ENCODE measurements at regions not wholly inside any gene's neighbourhood (a gene's known extent, or its start where the extent isn't known, plus 50 kb on each side); places are given as distances from the start of the nearest gene placed in this dataset.
A peak's percentile ranks its signal among the peaks of the same experiment; 100 is the strongest.

GRCh38 chr1:177703888-177704446 is 265.9 kb downstream of the SEC16B start:
- no peak for DNase-seq
- H3K36me3 ChIP-seq (ENCODE audit: control insufficient read depth, insufficient read depth, low read length): no peaks in the 10 kb centered on the region
- no peaks in the 10 kb centered on the region for H3K4me1 ChIP-seq (ENCODE audit: control insufficient read depth, insufficient read depth, low read length, poor library complexity, severe bottlenecking)
- Mint-ChIP-seq H3K4me1 (no peaks in the 10 kb centered on the region), H3K27me3 (no peaks in the 10 kb centered on the region), H3K27ac (no peak overlapping the region), H3K4me3 (no peak overlapping the region), H3K9me3 (peaks cover 0 to 7% (median 2%) of the 10 kb centered on the region in 7 donors), H3K36me3 (no peaks in the 10 kb centered on the region)
- H3K27ac ChIP-seq (ENCODE audit: insufficient read depth, low read length, poor library complexity, severe bottlenecking): no peak overlapping the region
- ATAC-seq (ENCODE audit: low read depth in 2 of 2): no peak
- H3K27me3 ChIP-seq (ENCODE audit: control insufficient read depth, insufficient read depth, low read length): no peaks in the 10 kb centered on the region
- no peak overlapping the region for H3K4me3 ChIP-seq (ENCODE audit: low read depth, low read length)
- no peaks in the 10 kb centered on the region for H3K9me3 ChIP-seq (ENCODE audit: control insufficient read depth in 2 of 2, low read length in 2 of 2)

- Mint-ChIP-seq H3K9me3 (peaks cover 0 to 7% (median 4%) of the 10 kb centered on the region in 7 donors), H3K36me3 (no peaks in the 10 kb centered on the region), H3K27me3 (no peaks in the 10 kb centered on the region), H3K4me1 (no peaks in the 10 kb centered on the region), H3K4me3 (no peak overlapping the region), H3K27ac (peak overlapping the region in 1 of 3 donors; percentile 33)
- no peak for ATAC-seq (ENCODE audit: low read depth in 2 of 2)
- H3K27ac ChIP-seq (ENCODE audit: insufficient read depth, low read length, poor library complexity, severe bottlenecking): no peak overlapping the region
- no peaks in the 10 kb centered on the region for H3K27me3 ChIP-seq (ENCODE audit: control insufficient read depth, insufficient read depth, low read length)
- no peaks in the 10 kb centered on the region for H3K36me3 ChIP-seq (ENCODE audit: control insufficient read depth, insufficient read depth, low read length)
- H3K9me3 ChIP-seq (ENCODE audit: control insufficient read depth in 2 of 2, low read length in 2 of 2): no peaks in the 10 kb centered on the region
- DNase-seq: no peak
- no peaks in the 10 kb centered on the region for H3K4me1 ChIP-seq (ENCODE audit: control insufficient read depth, insufficient read depth, low read length, poor library complexity, severe bottlenecking)
- no peak overlapping the region for H3K4me3 ChIP-seq (ENCODE audit: low read depth, low read length)
These were observed 268.1 kb downstream of the SEC16B start for GRCh38 chr1:177701654-177702353.

GRCh38 chr1:177700856-177701255 is 269.0 kb downstream of the SEC16B start:
- H3K27ac Mint-ChIP-seq: no peak overlapping the region
- Histone ChIP-seq H3K4me3 (ENCODE audit: low read depth, low read length) (no peak overlapping the region), H3K27me3 (ENCODE audit: control insufficient read depth, insufficient read depth, low read length) (no peaks in the 10 kb centered on the region), H3K4me1 (ENCODE audit: control insufficient read depth, insufficient read depth, low read length, poor library complexity, severe bottlenecking) (no peaks in the 10 kb centered on the region), H3K27ac (ENCODE audit: insufficient read depth, low read length, poor library complexity, severe bottlenecking) (no peak overlapping the region), H3K9me3 (ENCODE audit: control insufficient read depth in 2 of 2, low read length in 2 of 2) (no peaks in the 10 kb centered on the region), H3K36me3 (ENCODE audit: control insufficient read depth, insufficient read depth, low read length) (no peaks in the 10 kb centered on the region)
- no peak for DNase-seq
- no peak overlapping the region for H3K4me3 Mint-ChIP-seq
- H3K36me3 Mint-ChIP-seq: no peaks in the 10 kb centered on the region
- ATAC-seq (ENCODE audit: low read depth in 2 of 2): no peak
- H3K27me3 Mint-ChIP-seq: no peaks in the 10 kb centered on the region
- peaks cover 0 to 7% (median 4%) of the 10 kb centered on the region in 7 donors for H3K9me3 Mint-ChIP-seq
- no peaks in the 10 kb centered on the region for H3K4me1 Mint-ChIP-seq

GRCh38 chr1:177690996-177691395 is 278.9 kb downstream of the SEC16B start:
- Histone ChIP-seq H3K27me3 (ENCODE audit: control insufficient read depth, insufficient read depth, low read length) (no peaks in the 10 kb centered on the region), H3K4me1 (ENCODE audit: control insufficient read depth, insufficient read depth, low read length, poor library complexity, severe bottlenecking) (no peaks in the 10 kb centered on the region), H3K27ac (ENCODE audit: insufficient read depth, low read length, poor library complexity, severe bottlenecking) (no peak overlapping the region), H3K9me3 (ENCODE audit: control insufficient read depth in 2 of 2, low read length in 2 of 2) (no peaks in the 10 kb centered on the region), H3K4me3 (ENCODE audit: low read depth, low read length) (no peak overlapping the region), H3K36me3 (ENCODE audit: control insufficient read depth, insufficient read depth, low read length) (no peaks in the 10 kb centered on the region)
- H3K4me1 Mint-ChIP-seq: no peaks in the 10 kb centered on the region
- H3K9me3 Mint-ChIP-seq: peaks cover 0 to 33% (median 6%) of the 10 kb centered on the region in 7 donors
- DNase-seq (no peak), ATAC-seq (ENCODE audit: low read depth in 2 of 2) (no peak)
- no peak overlapping the region for H3K4me3 Mint-ChIP-seq
- H3K36me3 Mint-ChIP-seq: no peaks in the 10 kb centered on the region
- H3K27me3 Mint-ChIP-seq: no peaks in the 10 kb centered on the region
- H3K27ac Mint-ChIP-seq: no peak overlapping the region

GRCh38 chr1:177687544-177687943 is 282.3 kb downstream of the SEC16B start:
- Mint-ChIP-seq H3K27ac (no peak overlapping the region), H3K4me1 (no peaks in the 10 kb centered on the region), H3K36me3 (no peaks in the 10 kb centered on the region), H3K4me3 (no peak overlapping the region), H3K9me3 (peaks cover 0 to 23% (median 6%) of the 10 kb centered on the region in 7 donors), H3K27me3 (no peaks in the 10 kb centered on the region)
- DNase-seq (no peak), ATAC-seq (ENCODE audit: low read depth in 2 of 2) (no peak)
- Histone ChIP-seq H3K27me3 (ENCODE audit: control insufficient read depth, insufficient read depth, low read length) (no peaks in the 10 kb centered on the region), H3K9me3 (ENCODE audit: control insufficient read depth in 2 of 2, low read length in 2 of 2) (no peaks in the 10 kb centered on the region), H3K4me3 (ENCODE audit: low read depth, low read length) (no peak overlapping the region), H3K36me3 (ENCODE audit: control insufficient read depth, insufficient read depth, low read length) (no peaks in the 10 kb centered on the region), H3K4me1 (ENCODE audit: control insufficient read depth, insufficient read depth, low read length, poor library complexity, severe bottlenecking) (no peaks in the 10 kb centered on the region), H3K27ac (ENCODE audit: insufficient read depth, low read length, poor library complexity, severe bottlenecking) (no peak overlapping the region)

- H3K4me1 ChIP-seq (ENCODE audit: control insufficient read depth, insufficient read depth, low read length, poor library complexity, severe bottlenecking): no peaks in the 10 kb centered on the region
- no peak overlapping the region for H3K27ac ChIP-seq (ENCODE audit: insufficient read depth, low read length, poor library complexity, severe bottlenecking)
- Mint-ChIP-seq H3K9me3 (peaks cover 0 to 19% (median 6%) of the 10 kb centered on the region in 7 donors), H3K4me3 (no peak overlapping the region), H3K4me1 (no peaks in the 10 kb centered on the region), H3K36me3 (no peaks in the 10 kb centered on the region), H3K27ac (no peak overlapping the region), H3K27me3 (no peaks in the 10 kb centered on the region)
- H3K27me3 ChIP-seq (ENCODE audit: control insufficient read depth, insufficient read depth, low read length): no peaks in the 10 kb centered on the region
- no peak for DNase-seq
- no peak overlapping the region for H3K4me3 ChIP-seq (ENCODE audit: low read depth, low read length)
- no peak for ATAC-seq (ENCODE audit: low read depth in 2 of 2)
- no peaks in the 10 kb centered on the region for H3K9me3 ChIP-seq (ENCODE audit: control insufficient read depth in 2 of 2, low read length in 2 of 2)
- H3K36me3 ChIP-seq (ENCODE audit: control insufficient read depth, insufficient read depth, low read length): no peaks in the 10 kb centered on the region
These were observed 282.9 kb downstream of the SEC16B start for GRCh38 chr1:177686933-177687332.

- Histone ChIP-seq H3K4me1 (ENCODE audit: control insufficient read depth, insufficient read depth, low read length, poor library complexity, severe bottlenecking) (no peaks in the 10 kb centered on the region), H3K4me3 (ENCODE audit: low read depth, low read length) (no peak overlapping the region), H3K27ac (ENCODE audit: insufficient read depth, low read length, poor library complexity, severe bottlenecking) (no peak overlapping the region), H3K36me3 (ENCODE audit: control insufficient read depth, insufficient read depth, low read length) (no peaks in the 10 kb centered on the region), H3K9me3 (ENCODE audit: control insufficient read depth in 2 of 2, low read length in 2 of 2) (no peaks in the 10 kb centered on the region), H3K27me3 (ENCODE audit: control insufficient read depth, insufficient read depth, low read length) (no peaks in the 10 kb centered on the region)
- no peaks in the 10 kb centered on the region for H3K27me3 Mint-ChIP-seq
- H3K36me3 Mint-ChIP-seq: no peaks in the 10 kb centered on the region
- no peak overlapping the region for H3K4me3 Mint-ChIP-seq
- H3K27ac Mint-ChIP-seq: no peak overlapping the region
- H3K4me1 Mint-ChIP-seq: no peaks in the 10 kb centered on the region
- DNase-seq (no peak), ATAC-seq (ENCODE audit: low read depth in 2 of 2) (no peak)
- H3K9me3 Mint-ChIP-seq: peaks cover 0 to 7% (median 3%) of the 10 kb centered on the region in 7 donors
These were observed 300.7 kb downstream of the SEC16B start for GRCh38 chr1:177669161-177669560.

GRCh38 chr1:177665935-177666334 is 303.9 kb downstream of the SEC16B start:
- no peak overlapping the region for H3K27ac ChIP-seq (ENCODE audit: insufficient read depth, low read length, poor library complexity, severe bottlenecking)
- Mint-ChIP-seq H3K27me3 (no peaks in the 10 kb centered on the region), H3K9me3 (peaks cover 0 to 10% (median 3%) of the 10 kb centered on the region in 7 donors), H3K4me1 (no peaks in the 10 kb centered on the region), H3K4me3 (no peak overlapping the region), H3K27ac (no peak overlapping the region), H3K36me3 (no peaks in the 10 kb centered on the region)
- no peak for ATAC-seq (ENCODE audit: low read depth in 2 of 2)
- H3K27me3 ChIP-seq (ENCODE audit: control insufficient read depth, insufficient read depth, low read length): no peaks in the 10 kb centered on the region
- no peak for DNase-seq
- H3K4me1 ChIP-seq (ENCODE audit: control insufficient read depth, insufficient read depth, low read length, poor library complexity, severe bottlenecking): no peaks in the 10 kb centered on the region
- H3K9me3 ChIP-seq (ENCODE audit: control insufficient read depth in 2 of 2, low read length in 2 of 2): no peaks in the 10 kb centered on the region
- no peaks in the 10 kb centered on the region for H3K36me3 ChIP-seq (ENCODE audit: control insufficient read depth, insufficient read depth, low read length)
- H3K4me3 ChIP-seq (ENCODE audit: low read depth, low read length): no peak overlapping the region
